B cell (primary cell): ENCODE measurements at regions not wholly inside any gene's neighbourhood (a gene's known extent, or its start where the extent isn't known, plus 50 kb on each side); places are given as distances from the start of the nearest gene placed in this dataset.

Experiments used
- ATAC-seq: fragments of 200-7000 bp; cut with Tn5 transposase; one replicate; pipeline ENCODE4 v1.10.0; 2021; ENCODE audit warnings: low read depth, mild to moderate bottlenecking, moderate number of reproducible peaks, moderate library complexity
- CTCF ChIA-PET: fragments of 350-600 bp; sonication (Branson Sonifier 250); formaldehyde crosslinking; loops from one replicate; lab custom pipeline; 2021; ENCODE audit warnings: antibody characterized with exemption, inconsistent platforms; lab: Charles Lee
- POLR2A ChIA-PET: fragments of 350-600 bp; sonication (Branson Sonifier 250); formaldehyde crosslinking; loops from one replicate; lab custom pipeline; 2021; ENCODE audit warnings: antibody characterized with exemption; lab: Charles Lee
- DNase-seq: peaks from one replicate; pipeline ENCODE4 v3.0.0; 2013
- H2AFZ ChIP-seq: 2 replicates; pipeline ENCODE4 v1.6.1; 2012; ENCODE audit warnings: mild to moderate bottlenecking, low read depth, low read length; ENCODE audit not compliant: insufficient read depth, poor library complexity, severe bottlenecking
- H3K27ac ChIP-seq, 2 donors: 1 replicate in 1 of 2; 2 replicates in 1 of 2; pipeline ENCODE4 v1.5.1; 2012 to 2013; ENCODE audit warnings: low read length in 2 of 2, mild to moderate bottlenecking in 2 of 2, moderate library complexity in 1 of 2
- H3K27me3 ChIP-seq, 4 experiments: fragments of 200-600 bp in 1 of 4; sonication (generic) in 1 of 4; replicated peaks in 1 of 4; 1 replicate in 2 of 4; 2 replicates in 2 of 4; pipeline versions ENCODE4 v1.6.1 to v1.7.0; 2013 to 2016; ENCODE audit warnings: low read length in 3 of 4, mild to moderate bottlenecking in 2 of 4, mixed read lengths in 1 of 4, moderate library complexity in 1 of 4; ENCODE audit not compliant: insufficient read depth in 4 of 4, control insufficient read depth in 3 of 4; ENCODE audit errors: control extremely low read depth in 1 of 4
- H3K36me3 ChIP-seq, 2 experiments: replicated peaks in 1 of 2; 1 replicate in 1 of 2; 2 replicates in 1 of 2; pipeline versions ENCODE4 v1.6.1 to v1.7.1; 2013; ENCODE audit warnings: low read length in 1 of 2; ENCODE audit not compliant: insufficient read depth in 2 of 2, control insufficient read depth in 1 of 2; ENCODE audit errors: control extremely low read depth in 1 of 2, extremely low read depth in 1 of 2
- H3K4me1 ChIP-seq, 2 donors: fragments of 200-600 bp in 1 of 2; sonication (generic) in 1 of 2; 1 replicate in 1 of 2; 2 replicates in 1 of 2; pipeline versions ENCODE4 v1.5.1 to v1.6.1; 2013 to 2017; ENCODE audit warnings: low read length in 2 of 2; ENCODE audit not compliant: control insufficient read depth in 2 of 2, insufficient read depth in 2 of 2
- H3K4me2 ChIP-seq: replicated peaks from 2 replicates; pipeline ENCODE3; 2012; ENCODE audit warnings: mild to moderate bottlenecking, low read depth, low read length; ENCODE audit not compliant: poor library complexity, severe bottlenecking
- H3K4me3 ChIP-seq, 5 experiments: fragments of 200-600 bp in 1 of 5; sonication (generic) in 1 of 5; 1 replicate in 3 of 5; 2 replicates in 2 of 5; pipeline versions ENCODE4 v1.5.1 to v1.7.0; 2011 to 2016; ENCODE audit warnings: low read length in 4 of 5, mild to moderate bottlenecking in 4 of 5, low read depth in 2 of 5, control low read depth in 1 of 5, moderate library complexity in 1 of 5; ENCODE audit not compliant: insufficient read depth in 1 of 5; ENCODE audit errors: control extremely low read depth in 1 of 5, extremely low read depth in 1 of 5
- H3K79me2 ChIP-seq: fragments of 200-600 bp; sonication (generic); one replicate; pipeline ENCODE4 v1.6.0; 2016; ENCODE audit warnings: low read length; ENCODE audit not compliant: control insufficient read depth, insufficient read depth
- H3K9ac ChIP-seq: fragments of 200-600 bp; sonication (generic); 2 replicates; pipeline ENCODE4 v1.6.1; 2017; ENCODE audit warnings: mild to moderate bottlenecking, low read length, moderate library complexity
- H3K9me3 ChIP-seq, 3 donors: one replicate each; pipeline versions ENCODE4 v1.6.1 to v1.7.1; 2013; ENCODE audit warnings: low read length in 2 of 3; ENCODE audit not compliant: control insufficient read depth in 2 of 3, insufficient read depth in 1 of 3; ENCODE audit errors: control extremely low read depth in 1 of 3
- H4K20me1 ChIP-seq: 2 replicates; pipeline ENCODE4 v1.6.0; 2012; ENCODE audit warnings: mild to moderate bottlenecking, low read length; ENCODE audit not compliant: insufficient read depth, control insufficient read depth, poor library complexity, severe bottlenecking
- H3K27ac Mint-ChIP-seq: one replicate; pipeline ENCODE4 v1.8.0; 2021; ENCODE audit warnings: mixed read lengths
- H3K27me3 Mint-ChIP-seq: one replicate; pipeline ENCODE4 v1.8.0; 2021; ENCODE audit warnings: mixed read lengths
- H3K4me1 Mint-ChIP-seq: one replicate; pipeline ENCODE4 v1.8.0; 2021; ENCODE audit warnings: mixed read lengths
- H3K4me3 Mint-ChIP-seq: one replicate; pipeline ENCODE4 v1.8.0; 2021; ENCODE audit warnings: mixed read lengths
- H3K9me3 Mint-ChIP-seq: one replicate; pipeline ENCODE4 v1.8.0; 2022; ENCODE audit warnings: mixed read lengths; ENCODE audit not compliant: insufficient read depth
- EZH2 ChIP-seq: IDR thresholded peaks from 2 replicates; pipeline ENCODE4 v1.6.1; 2012; ENCODE audit warnings: borderline replicate concordance, low read depth, mild to moderate bottlenecking, moderate library complexity, low read length; ENCODE audit not compliant: insufficient read depth, poor library complexity, severe bottlenecking
- WGBS: methylation state at CpG from one replicate; pipeline ENCODE4 v1.1.5; 2013; ENCODE audit warnings: missing lambda C conversion rate; ENCODE audit not compliant: insufficient coverage; 5-methylcytosine and 5-hydroxymethylcytosine counted together
- intact Hi-C: fragments of 100-400 bp; cut with micrococcal nuclease; formaldehyde crosslinking; loops from one replicate; pipeline ENCODE4 v1.10.0; 2022
- TF ChIP-seq, protein P1 (sequence below): fragments of 200-600 bp; IDR thresholded peaks from one replicate; pipeline ENCODE4 v1.8.0; 2022; ENCODE audit warnings: antibody characterized with exemption, mild to moderate bottlenecking

DNA sequence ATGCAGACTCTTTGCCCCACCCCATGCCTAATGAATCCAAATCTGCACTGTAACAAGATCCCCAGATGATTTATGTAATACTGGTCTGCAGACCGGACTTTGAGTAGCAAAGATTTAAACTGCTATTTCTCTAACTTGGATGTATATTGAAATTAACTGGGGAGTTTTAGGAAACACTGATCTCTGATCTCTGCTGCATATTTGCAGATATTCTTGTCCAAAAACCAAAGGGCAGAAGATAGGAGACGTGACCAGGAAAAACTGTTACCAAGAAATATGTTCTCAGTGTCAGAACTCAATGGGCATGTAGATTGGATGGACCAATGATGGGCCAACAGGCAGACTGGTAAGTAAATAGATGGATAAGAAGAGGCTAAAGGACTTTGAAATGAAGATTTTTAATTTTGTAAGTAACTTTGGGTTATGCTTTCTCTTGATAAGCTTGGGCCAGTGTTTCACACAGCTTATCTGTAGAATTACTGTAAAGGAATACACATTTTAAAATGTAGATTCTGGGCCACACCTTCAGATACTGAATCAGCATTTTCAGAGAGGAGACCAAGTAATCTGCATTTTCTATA, 64.5 kb upstream of the TP63 start:
- Mint-ChIP-seq H3K27ac (no peak overlapping the region), H3K4me1 (peaks cover 43% of the 10 kb centered on the region), H3K27me3 (no peaks in the 10 kb centered on the region), H3K9me3 (no peaks in the 10 kb centered on the region), H3K4me3 (no peak overlapping the region)
- TF ChIP-seq, protein P1, sequence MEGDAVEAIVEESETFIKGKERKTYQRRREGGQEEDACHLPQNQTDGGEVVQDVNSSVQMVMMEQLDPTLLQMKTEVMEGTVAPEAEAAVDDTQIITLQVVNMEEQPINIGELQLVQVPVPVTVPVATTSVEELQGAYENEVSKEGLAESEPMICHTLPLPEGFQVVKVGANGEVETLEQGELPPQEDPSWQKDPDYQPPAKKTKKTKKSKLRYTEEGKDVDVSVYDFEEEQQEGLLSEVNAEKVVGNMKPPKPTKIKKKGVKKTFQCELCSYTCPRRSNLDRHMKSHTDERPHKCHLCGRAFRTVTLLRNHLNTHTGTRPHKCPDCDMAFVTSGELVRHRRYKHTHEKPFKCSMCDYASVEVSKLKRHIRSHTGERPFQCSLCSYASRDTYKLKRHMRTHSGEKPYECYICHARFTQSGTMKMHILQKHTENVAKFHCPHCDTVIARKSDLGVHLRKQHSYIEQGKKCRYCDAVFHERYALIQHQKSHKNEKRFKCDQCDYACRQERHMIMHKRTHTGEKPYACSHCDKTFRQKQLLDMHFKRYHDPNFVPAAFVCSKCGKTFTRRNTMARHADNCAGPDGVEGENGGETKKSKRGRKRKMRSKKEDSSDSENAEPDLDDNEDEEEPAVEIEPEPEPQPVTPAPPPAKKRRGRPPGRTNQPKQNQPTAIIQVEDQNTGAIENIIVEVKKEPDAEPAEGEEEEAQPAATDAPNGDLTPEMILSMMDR: no peak
- TF ChIP-seq EZH2: no peak
- H3K27me3 ChIP-seq: no peaks in the 10 kb centered on the region
- no peaks in the 10 kb centered on the region for H3K36me3 ChIP-seq
- intact Hi-C loops: no loop called here
- no peak overlapping the region for H3K9ac ChIP-seq
- no peak overlapping the region for H2AFZ ChIP-seq
- ChIA-PET POLR2A (no interaction called here), CTCF (no interaction called here)
- DNase-seq (no peak), ATAC-seq (no peak)
- 100% methylated on average over 1 of the region's 2 CpGs for WGBS
- no peaks in the 10 kb centered on the region for H3K9me3 ChIP-seq
- no peak overlapping the region for H3K4me3 ChIP-seq
- no peaks in the 10 kb centered on the region for H3K79me2 ChIP-seq
- H3K4me1 ChIP-seq: peaks cover 0 to 13% of the 10 kb centered on the region in 2 donors
- H4K20me1 ChIP-seq: no peaks in the 10 kb centered on the region
- H3K27ac ChIP-seq: no peak overlapping the region
- H3K4me2 ChIP-seq: no peak overlapping the region

DNA sequence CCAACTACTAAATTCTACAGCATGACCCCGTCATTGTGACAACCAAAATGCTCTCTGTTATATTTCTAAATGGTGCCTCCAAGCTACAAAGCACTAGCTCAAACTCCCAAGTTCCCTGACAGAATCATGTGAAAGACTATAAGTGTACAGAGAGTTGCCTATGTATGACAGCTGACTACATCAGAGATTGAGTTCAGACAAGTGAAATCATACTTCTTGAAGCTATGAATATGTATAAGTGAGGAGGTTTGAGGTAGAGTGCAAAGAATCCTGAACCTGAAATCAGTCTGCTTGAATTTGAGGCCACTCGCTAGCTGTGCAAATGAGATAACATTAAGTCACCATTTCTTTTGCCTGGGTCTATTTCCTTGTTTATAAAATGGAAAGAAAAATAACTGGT, 63.9 kb upstream of the TP63 start:
- H3K79me2 ChIP-seq: no peaks in the 10 kb centered on the region
- H3K9ac ChIP-seq: no peak overlapping the region
- ChIA-PET POLR2A (no interaction called here), CTCF (no interaction called here)
- H3K4me3 Mint-ChIP-seq: no peak overlapping the region
- no peaks in the 10 kb centered on the region for H3K27me3 ChIP-seq
- intact Hi-C loops: no loop called here
- H3K27ac Mint-ChIP-seq: peak overlapping the region; percentile 1
- H2AFZ ChIP-seq: no peak overlapping the region
- H3K4me1 ChIP-seq: peaks cover 0 to 13% of the 10 kb centered on the region in 2 donors
- TF ChIP-seq EZH2: no peak
- TF ChIP-seq, protein P1: no peak
- H3K4me1 Mint-ChIP-seq: peaks cover 43% of the 10 kb centered on the region
- H4K20me1 ChIP-seq: no peaks in the 10 kb centered on the region
- no peaks in the 10 kb centered on the region for H3K36me3 ChIP-seq
- no peak overlapping the region for H3K4me2 ChIP-seq
- no peaks in the 10 kb centered on the region for H3K9me3 Mint-ChIP-seq
- 60% methylated on average over 1 of the region's 2 CpGs for WGBS
- H3K27ac ChIP-seq: no peak overlapping the region
- ATAC-seq (no peak), DNase-seq (no peak)
- H3K27me3 Mint-ChIP-seq: no peaks in the 10 kb centered on the region
- H3K9me3 ChIP-seq: no peaks in the 10 kb centered on the region
- no peak overlapping the region for H3K4me3 ChIP-seq
